Endothelial cell of umbilical vein (primary cell): ENCODE measurements at regions not wholly inside any gene's neighbourhood (a gene's known extent, or its start where the extent isn't known, plus 50 kb on each side); places are given as distances from the start of the nearest gene placed in this dataset.

ENCODE experiments used
- BruUV-seq: library from RNA; stranded (reverse); fragments of 400-500 nt; replicated peaks from 2 replicates; lab custom pipeline; 2021; lab: Mats Ljungman, UMichigan
- CTCF ChIA-PET: fragments of 300-600, 350-600 bp; sonication (Branson Sonifier 250); formaldehyde crosslinking; loops from one replicate; lab custom pipeline; 2021; ENCODE audit warnings: antibody characterized with exemption, inconsistent platforms; lab: Charles Lee
- POLR2A ChIA-PET: fragments of 300-600, 350-600 bp; sonication (Branson Sonifier 250); formaldehyde crosslinking; loops from one replicate; lab custom pipeline; 2021; ENCODE audit warnings: antibody characterized with exemption, inconsistent platforms; lab: Charles Lee
- DNase-seq: peaks from one replicate; pipeline ENCODE4 v3.0.0-alpha.2; 2011; ENCODE audit warnings: low read depth, low spot score
- FAIRE-seq: peaks from 2 replicates; lab custom pipeline; 2011; peaks lifted over from hg19 to GRCh38; lab: Jason Lieb, UNC
- H2AFZ ChIP-seq: 2 replicates; pipeline ENCODE4 v1.6.0; 2012; ENCODE audit warnings: low read depth, low read length, control low read depth, inconsistent platforms
- H3K27ac ChIP-seq: 2 replicates; pipeline ENCODE4 v1.5.1; 2011; ENCODE audit warnings: low read depth, mild to moderate bottlenecking, control low read depth, low read length, moderate library complexity; ENCODE audit not compliant: insufficient read depth
- H3K27me3 ChIP-seq, 2 experiments: 2 replicates each; pipeline versions ENCODE4 v1.6.0 to v1.6.1; 2011; ENCODE audit warnings: low read length in 2 of 2, mixed read lengths in 1 of 2; ENCODE audit not compliant: control insufficient read depth in 2 of 2, insufficient read depth in 2 of 2
- H3K36me3 ChIP-seq, 2 experiments: 2 replicates in 1 of 2; 3 replicates in 1 of 2; pipeline ENCODE4 v1.5.1; 2011; ENCODE audit warnings: low read length in 2 of 2, mild to moderate bottlenecking in 1 of 2, moderate library complexity in 1 of 2; ENCODE audit not compliant: control insufficient read depth in 2 of 2, insufficient read depth in 2 of 2; ENCODE audit errors: extremely low read depth in 1 of 2
- H3K4me1 ChIP-seq: 3 replicates; pipeline ENCODE4 v1.5.1; 2011; ENCODE audit warnings: mild to moderate bottlenecking, low read length; ENCODE audit not compliant: control insufficient read depth, insufficient read depth; ENCODE audit errors: extremely low read depth
- H3K4me2 ChIP-seq: 2 replicates; pipeline ENCODE4 v1.6.1; 2011; ENCODE audit warnings: low read length, control low read depth, mixed read lengths; ENCODE audit not compliant: insufficient read depth
- H3K4me3 ChIP-seq, 3 experiments: fragments of 200-600 bp in 1 of 3; sonication (generic), shearing (Covaris generic) in 1 of 3; replicated peaks in 1 of 3; 2 replicates each; pipeline ENCODE4 v1.5.1; 2011 to 2016; ENCODE audit warnings: control low read depth in 3 of 3, low read length in 3 of 3, mild to moderate bottlenecking in 2 of 3, inconsistent platforms in 1 of 3, low read depth in 1 of 3, moderate library complexity in 1 of 3; ENCODE audit not compliant: insufficient read depth in 1 of 3
- H3K79me2 ChIP-seq: 2 replicates; pipeline ENCODE4 v1.6.0; 2012; ENCODE audit warnings: low read length, inconsistent platforms; ENCODE audit not compliant: control insufficient read depth, insufficient read depth
- H3K9ac ChIP-seq: replicated peaks from 2 replicates; pipeline ENCODE3; 2011; ENCODE audit warnings: low read length, control low read depth; ENCODE audit not compliant: insufficient read depth; ENCODE audit errors: extremely low read depth
- H3K9me1 ChIP-seq: replicated peaks from 3 replicates; pipeline ENCODE4 v1.6.0; 2011; ENCODE audit warnings: mild to moderate bottlenecking, low read length; ENCODE audit not compliant: control insufficient read depth, insufficient read depth; ENCODE audit errors: extremely low read depth
- H3K9me3 ChIP-seq: replicated peaks from 2 replicates; pipeline ENCODE4 v1.5.1; 2012; ENCODE audit warnings: low read length, inconsistent platforms; ENCODE audit not compliant: control insufficient read depth, insufficient read depth
- H4K20me1 ChIP-seq: replicated peaks from 2 replicates; pipeline ENCODE3; 2011; ENCODE audit warnings: mild to moderate bottlenecking, low read length; ENCODE audit not compliant: control insufficient read depth, insufficient read depth; ENCODE audit errors: extremely low read depth
- EZH2 ChIP-seq: IDR thresholded peaks from 2 replicates; pipeline ENCODE4 v1.6.1; 2012; ENCODE audit warnings: borderline replicate concordance, low read depth, mild to moderate bottlenecking, moderate library complexity, low read length, inconsistent platforms; ENCODE audit not compliant: severe bottlenecking
- FOS ChIP-seq: IDR thresholded peaks from 2 replicates; pipeline ENCODE4 v1.6.1; 2011; ENCODE audit warnings: mild to moderate bottlenecking, low read length, moderate library complexity, borderline replicate concordance; ENCODE audit not compliant: insufficient read depth
- GATA2 ChIP-seq: IDR thresholded peaks from 2 replicates; pipeline ENCODE4 v1.7.0; 2011; ENCODE audit warnings: low read depth, mild to moderate bottlenecking, moderate library complexity, mixed read lengths, low read length; ENCODE audit not compliant: insufficient read length, insufficient read depth
- JUN ChIP-seq: IDR thresholded peaks from 2 replicates; pipeline ENCODE4 v1.6.1; 2011; ENCODE audit warnings: borderline replicate concordance, low read depth; ENCODE audit not compliant: insufficient read length, insufficient read depth
- MYC ChIP-seq: IDR thresholded peaks from one replicate; pipeline ENCODE4 v1.6.1; 2011; ENCODE audit warnings: mild to moderate bottlenecking, low read depth, low read length
- POLR2A ChIP-seq: IDR thresholded peaks from 2 replicates; pipeline ENCODE4 v1.6.1; 2012; ENCODE audit warnings: low read depth, mild to moderate bottlenecking, control low read depth, low read length
- POLR2AphosphoS5 ChIP-seq: IDR thresholded peaks from 2 replicates; pipeline ENCODE4 v1.6.1; 2012; ENCODE audit warnings: low read depth, mild to moderate bottlenecking, control low read depth, low read length, moderate library complexity; ENCODE audit not compliant: insufficient read depth
- dilution Hi-C: fragments of 300-500 bp; cut with MboI; formaldehyde crosslinking; loops from one replicate; pipeline ENCODE4 v1.15.0; 2019; ENCODE audit warnings: low sequenced_read_pairs; ENCODE audit not compliant: extremely low pct_ligation_motif_present
- intact Hi-C: fragments of 100-400 bp; cut with micrococcal nuclease; formaldehyde crosslinking; loops from one replicate; pipeline ENCODE4 v1.10.0; 2022
- TF ChIP-seq, protein P1 (sequence below), 2 donors: IDR thresholded peaks; 1 replicate in 1 of 2; 2 replicates in 1 of 2; pipeline ENCODE4 v1.5.1; 2011; ENCODE audit warnings: low read length in 2 of 2, mild to moderate bottlenecking in 2 of 2, moderate library complexity in 2 of 2, control low read depth in 1 of 2, inconsistent platforms in 1 of 2, low read depth in 1 of 2; ENCODE audit not compliant: insufficient read depth in 1 of 2; ENCODE audit errors: extremely low read depth in 1 of 2
- TF ChIP-seq, protein P2 (sequence below): IDR thresholded peaks from 2 replicates; pipeline ENCODE4 v1.6.1; 2011; ENCODE audit not compliant: insufficient read depth, insufficient read length

- Histone ChIP-seq H3K4me2 (no peak overlapping the region), H3K9me3 (no peaks in the 10 kb centered on the region), H3K9ac (no peak overlapping the region), H3K79me2 (no peaks in the 10 kb centered on the region), H3K27me3 (no peaks in the 10 kb centered on the region), H3K4me1 (peaks cover 7% of the 10 kb centered on the region), H3K27ac (no peak overlapping the region), H3K36me3 (no peaks in the 10 kb centered on the region), H3K4me3 (no peak overlapping the region), H2AFZ (no peak overlapping the region), H3K9me1 (no peaks in the 10 kb centered on the region), H4K20me1 (no peaks in the 10 kb centered on the region)
- ChIA-PET POLR2A (no interaction called here), CTCF (no interaction called here)
- TF ChIP-seq JUN (no peak), GATA2 (no peak), MYC (no peak), FOS (no peak), EZH2 (no peak), POLR2A (no peak), POLR2AphosphoS5 (no peak)
- TF ChIP-seq, protein P1, sequence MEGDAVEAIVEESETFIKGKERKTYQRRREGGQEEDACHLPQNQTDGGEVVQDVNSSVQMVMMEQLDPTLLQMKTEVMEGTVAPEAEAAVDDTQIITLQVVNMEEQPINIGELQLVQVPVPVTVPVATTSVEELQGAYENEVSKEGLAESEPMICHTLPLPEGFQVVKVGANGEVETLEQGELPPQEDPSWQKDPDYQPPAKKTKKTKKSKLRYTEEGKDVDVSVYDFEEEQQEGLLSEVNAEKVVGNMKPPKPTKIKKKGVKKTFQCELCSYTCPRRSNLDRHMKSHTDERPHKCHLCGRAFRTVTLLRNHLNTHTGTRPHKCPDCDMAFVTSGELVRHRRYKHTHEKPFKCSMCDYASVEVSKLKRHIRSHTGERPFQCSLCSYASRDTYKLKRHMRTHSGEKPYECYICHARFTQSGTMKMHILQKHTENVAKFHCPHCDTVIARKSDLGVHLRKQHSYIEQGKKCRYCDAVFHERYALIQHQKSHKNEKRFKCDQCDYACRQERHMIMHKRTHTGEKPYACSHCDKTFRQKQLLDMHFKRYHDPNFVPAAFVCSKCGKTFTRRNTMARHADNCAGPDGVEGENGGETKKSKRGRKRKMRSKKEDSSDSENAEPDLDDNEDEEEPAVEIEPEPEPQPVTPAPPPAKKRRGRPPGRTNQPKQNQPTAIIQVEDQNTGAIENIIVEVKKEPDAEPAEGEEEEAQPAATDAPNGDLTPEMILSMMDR (IDR thresholded peaks at IDR 0.05; ENCODE audit: extremely low read depth in 1 of 2, insufficient read depth in 1 of 2, low read depth in 1 of 2, low read length in 2 of 2), result no peak
- TF ChIP-seq, protein P2, sequence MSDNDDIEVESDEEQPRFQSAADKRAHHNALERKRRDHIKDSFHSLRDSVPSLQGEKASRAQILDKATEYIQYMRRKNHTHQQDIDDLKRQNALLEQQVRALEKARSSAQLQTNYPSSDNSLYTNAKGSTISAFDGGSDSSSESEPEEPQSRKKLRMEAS, result no peak
- FAIRE-seq, result no peak
- BruUV-seq, result no TSS peak
- intact Hi-C loops (no loop called here), dilution Hi-C loops (no loop called here)
- DNase-seq, result no peak
These were observed 204.6 kb upstream of the INHBA start for GRCh38 chr7:41907444-41907843.
